NCI-H82 treated with DMSO at 0.1 percent for 48 hours (cell line): ENCODE measurements at regions not wholly inside any gene's neighbourhood (a gene's known extent, or its start where the extent isn't known, plus 50 kb on each side); places are given as distances from the start of the nearest gene placed in this dataset.
"Not testable (repeated sequence)": the region's sequence is repeated elsewhere in the genome, so short reads cannot be mapped to it uniquely, and the experiment has no call there.

Source experiments
- DNase-seq: peaks from one replicate; lab custom pipeline; 2025; ENCODE audit not compliant: unreplicated experiment; lab: John Stamatoyannopoulos, UW

GRCh38 chr5:82445726-82446335, 167.7 kb upstream of the RPS23 start:
- DNase-seq, result no peak

- DNase-seq, result no peak
These were observed 161.7 kb upstream of the RPS23 start for GRCh38 chr5:82439750-82440445.

GRCh38 chr5:82437565-82437964, 159.4 kb upstream of the RPS23 start:
- not testable (repeated sequence) for DNase-seq

- no peak for DNase-seq
These were observed 158.1 kb upstream of the RPS23 start for GRCh38 chr5:82436291-82436690.

GRCh38 chr5:82434696-82435660, 156.8 kb upstream of the RPS23 start:
- not testable (repeated sequence) for DNase-seq

- DNase-seq, result no peak
These were observed 148.5 kb upstream of the RPS23 start for GRCh38 chr5:82426464-82427154.

- DNase-seq, result no peak
These were observed 147.4 kb upstream of the RPS23 start for GRCh38 chr5:82425591-82425990.

- DNase-seq, result no peak
These were observed 146.1 kb upstream of the RPS23 start for GRCh38 chr5:82424211-82424610.

- DNase-seq, result no peak
These were observed 144.6 kb upstream of the RPS23 start for GRCh38 chr5:82422751-82423181.

GRCh38 chr5:82422001-82422740, 144.0 kb upstream of the RPS23 start:
- no peak for DNase-seq

- no peak for DNase-seq
These were observed 143.0 kb upstream of the RPS23 start for GRCh38 chr5:82421119-82421518.

GRCh38 chr5:82420524-82420923, 142.4 kb upstream of the RPS23 start:
- DNase-seq, result not testable (repeated sequence)

GRCh38 chr5:82419559-82420332, 141.6 kb upstream of the RPS23 start:
- DNase-seq, result no peak

GRCh38 chr5:82418608-82418950, 140.4 kb upstream of the RPS23 start:
- DNase-seq, result no peak

GRCh38 chr5:82417776-82418607, 139.8 kb upstream of the RPS23 start:
- no peak for DNase-seq

GRCh38 chr5:82416512-82416911, 138.4 kb upstream of the RPS23 start:
- no peak for DNase-seq

GRCh38 chr5:82414041-82414388, 135.9 kb upstream of the RPS23 start:
- no peak for DNase-seq

GRCh38 chr5:82413302-82414040, 135.3 kb upstream of the RPS23 start:
- no peak for DNase-seq
